ENCODE measurements at regions not wholly inside any gene's neighbourhood (a gene's known extent, or its start where the extent isn't known, plus 50 kb on each side); places are given as distances from the start of the nearest gene placed in this dataset.

- TF ChIP-seq MXI1 (IDR thresholded peaks at IDR 0.05; ENCODE audit: low read depth, low read length): no peak
- no peak for TF ChIP-seq GABPA (IDR thresholded peaks at IDR 0.05; ENCODE audit: low read depth)
- TF ChIP-seq NFIC (IDR thresholded peaks at IDR 0.05; ENCODE audit: borderline replicate concordance): no peak
Observed at GRCh38 chr6:105746509-105746908, 339.6 kb upstream of the PRDM1 start.
